ENCODE measurements at regions not wholly inside any gene's neighbourhood (a gene's known extent, or its start where the extent isn't known, plus 50 kb on each side); places are given as distances from the start of the nearest gene placed in this dataset.
"Not testable (repeated sequence)": the region's sequence is repeated elsewhere in the genome, so short reads cannot be mapped to it uniquely, and the experiment has no call there.

DNA sequence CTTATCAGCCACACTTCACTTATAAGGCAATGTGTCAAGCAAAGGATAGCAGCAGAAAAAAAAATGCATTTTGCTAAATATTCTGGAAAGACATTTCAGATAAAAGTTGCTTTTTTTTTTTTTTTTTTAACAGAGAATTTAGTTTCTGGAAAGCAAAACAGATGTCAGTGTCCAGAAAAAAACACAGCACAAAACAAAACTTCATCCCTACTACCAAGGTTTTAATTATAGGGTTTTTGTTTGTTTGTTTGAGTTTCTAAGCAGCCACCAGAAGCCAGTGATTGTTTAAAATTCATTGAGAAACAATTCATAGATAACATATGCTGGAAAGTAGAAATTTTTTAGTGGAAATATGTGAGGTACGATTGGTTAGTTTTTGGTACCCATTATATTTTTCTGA is 1202.7 kb downstream of the OTOL1 start:
- CTCF ChIA-PET = no interaction called here
- POLR2A ChIA-PET = no interaction called here
- Histone ChIP-seq H3K27me3 (ENCODE audit: control insufficient read depth, insufficient read depth, low read length) (no peaks in the 10 kb centered on the region), H3K4me3 (ENCODE audit: low read depth, low read length) (no peak overlapping the region), H3K36me3 (ENCODE audit: control insufficient read depth, insufficient read depth, low read length) (no peaks in the 10 kb centered on the region)
- no peak for DNase-seq (ENCODE audit: low read depth)
- TF ChIP-seq, protein P1, sequence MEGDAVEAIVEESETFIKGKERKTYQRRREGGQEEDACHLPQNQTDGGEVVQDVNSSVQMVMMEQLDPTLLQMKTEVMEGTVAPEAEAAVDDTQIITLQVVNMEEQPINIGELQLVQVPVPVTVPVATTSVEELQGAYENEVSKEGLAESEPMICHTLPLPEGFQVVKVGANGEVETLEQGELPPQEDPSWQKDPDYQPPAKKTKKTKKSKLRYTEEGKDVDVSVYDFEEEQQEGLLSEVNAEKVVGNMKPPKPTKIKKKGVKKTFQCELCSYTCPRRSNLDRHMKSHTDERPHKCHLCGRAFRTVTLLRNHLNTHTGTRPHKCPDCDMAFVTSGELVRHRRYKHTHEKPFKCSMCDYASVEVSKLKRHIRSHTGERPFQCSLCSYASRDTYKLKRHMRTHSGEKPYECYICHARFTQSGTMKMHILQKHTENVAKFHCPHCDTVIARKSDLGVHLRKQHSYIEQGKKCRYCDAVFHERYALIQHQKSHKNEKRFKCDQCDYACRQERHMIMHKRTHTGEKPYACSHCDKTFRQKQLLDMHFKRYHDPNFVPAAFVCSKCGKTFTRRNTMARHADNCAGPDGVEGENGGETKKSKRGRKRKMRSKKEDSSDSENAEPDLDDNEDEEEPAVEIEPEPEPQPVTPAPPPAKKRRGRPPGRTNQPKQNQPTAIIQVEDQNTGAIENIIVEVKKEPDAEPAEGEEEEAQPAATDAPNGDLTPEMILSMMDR (IDR thresholded peaks at IDR 0.05; ENCODE audit: insufficient read depth, low read depth, low read length) = no peak

DNA sequence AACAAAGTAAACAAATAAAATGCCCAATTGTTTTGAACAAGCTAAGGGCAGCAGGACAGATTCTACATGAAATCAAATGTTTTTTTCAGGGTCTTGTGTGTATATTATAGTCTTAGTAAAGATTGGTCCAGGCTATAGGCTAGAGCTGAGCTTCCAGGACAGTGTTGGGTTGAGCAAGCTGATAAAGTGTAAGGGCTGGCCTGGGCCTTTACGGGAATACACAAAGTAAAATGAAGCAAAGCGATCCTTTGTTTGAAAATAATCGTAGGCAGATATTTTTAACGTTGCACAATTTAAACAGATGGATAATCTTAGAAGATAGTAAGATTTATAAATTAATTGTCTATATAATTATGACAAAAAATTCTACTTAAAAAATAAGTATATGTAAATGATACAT is 1204.6 kb downstream of the OTOL1 start:
- no peaks in the 10 kb centered on the region for H3K36me3 ChIP-seq (ENCODE audit: control insufficient read depth, insufficient read depth, low read length)
- TF ChIP-seq, protein P1 (IDR thresholded peaks at IDR 0.05; ENCODE audit: insufficient read depth, low read depth, low read length) = no peak
- no peak for DNase-seq (ENCODE audit: low read depth)
- POLR2A ChIA-PET = no interaction called here
- no peak overlapping the region for H3K4me3 ChIP-seq (ENCODE audit: low read depth, low read length)
- CTCF ChIA-PET = no interaction called here
- no peaks in the 10 kb centered on the region for H3K27me3 ChIP-seq (ENCODE audit: control insufficient read depth, insufficient read depth, low read length)

DNA sequence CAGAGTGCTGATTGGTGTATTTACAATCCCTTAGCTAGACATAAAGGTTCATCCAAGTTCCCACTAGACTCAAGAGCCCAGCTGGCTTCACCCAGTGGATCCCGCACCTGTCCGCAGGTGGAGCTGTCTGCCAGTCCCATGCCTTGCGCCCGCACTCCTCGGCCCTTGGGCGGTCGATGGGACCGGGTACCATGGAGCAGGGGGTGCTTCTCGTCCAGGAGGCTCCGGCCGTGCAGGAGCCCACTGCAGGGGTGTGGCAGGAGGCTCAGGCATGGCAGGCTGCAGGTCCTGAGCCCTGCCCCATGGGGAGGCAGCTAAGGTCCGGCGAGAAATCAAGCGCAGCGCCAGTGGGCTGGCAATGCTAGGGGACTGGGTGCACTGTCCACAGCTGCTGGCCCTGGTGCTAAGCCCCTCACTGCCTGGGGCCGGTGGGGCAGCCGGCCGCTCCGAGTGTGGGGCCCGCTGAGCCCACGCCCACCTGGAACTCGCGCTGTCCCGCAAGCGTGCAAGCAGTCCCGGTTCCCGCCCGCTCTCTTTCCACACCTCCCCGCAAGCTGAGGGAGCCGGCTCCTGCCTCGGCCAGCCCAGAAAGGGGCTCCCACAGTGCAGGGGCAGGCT is 1206.3 kb downstream of the OTOL1 start:
- TF ChIP-seq, protein P1 (IDR thresholded peaks at IDR 0.05; ENCODE audit: insufficient read depth, low read depth, low read length) = no peak
- ChIA-PET CTCF (no interaction called here), POLR2A (no interaction called here)
- H3K27me3 ChIP-seq (ENCODE audit: control insufficient read depth, insufficient read depth, low read length) = no peaks in the 10 kb centered on the region
- no peaks in the 10 kb centered on the region for H3K36me3 ChIP-seq (ENCODE audit: control insufficient read depth, insufficient read depth, low read length)
- H3K4me3 ChIP-seq (ENCODE audit: low read depth, low read length) = no peak overlapping the region
- DNase-seq (ENCODE audit: low read depth) = no peak

DNA sequence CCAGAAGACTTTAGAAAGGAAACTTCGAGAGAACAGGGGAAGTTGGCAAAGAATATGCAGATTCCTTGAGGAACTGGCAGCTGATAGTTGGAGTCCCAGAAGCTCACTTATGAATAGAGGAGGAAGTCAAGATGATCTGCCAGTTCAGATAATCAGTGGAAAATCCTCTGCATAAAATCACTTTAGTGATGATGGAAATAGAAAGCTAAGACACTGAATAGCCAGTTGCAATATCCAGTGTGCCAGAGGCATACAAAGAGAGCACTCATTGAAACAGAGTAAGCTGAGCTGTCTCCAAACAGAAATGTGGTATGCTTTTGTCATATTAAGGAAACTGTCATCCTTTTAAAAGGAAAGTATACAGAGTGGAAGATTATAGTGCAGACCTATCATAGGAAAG is 1207.6 kb downstream of the OTOL1 start:
- CTCF ChIA-PET = interaction anchor here (1.0 kb wide), 1 partner anchor 59 kb away, joined by 3 read pairs; no protein-coding TSS in a partner anchor
- DNase-seq (ENCODE audit: low read depth) = no peak

DNA sequence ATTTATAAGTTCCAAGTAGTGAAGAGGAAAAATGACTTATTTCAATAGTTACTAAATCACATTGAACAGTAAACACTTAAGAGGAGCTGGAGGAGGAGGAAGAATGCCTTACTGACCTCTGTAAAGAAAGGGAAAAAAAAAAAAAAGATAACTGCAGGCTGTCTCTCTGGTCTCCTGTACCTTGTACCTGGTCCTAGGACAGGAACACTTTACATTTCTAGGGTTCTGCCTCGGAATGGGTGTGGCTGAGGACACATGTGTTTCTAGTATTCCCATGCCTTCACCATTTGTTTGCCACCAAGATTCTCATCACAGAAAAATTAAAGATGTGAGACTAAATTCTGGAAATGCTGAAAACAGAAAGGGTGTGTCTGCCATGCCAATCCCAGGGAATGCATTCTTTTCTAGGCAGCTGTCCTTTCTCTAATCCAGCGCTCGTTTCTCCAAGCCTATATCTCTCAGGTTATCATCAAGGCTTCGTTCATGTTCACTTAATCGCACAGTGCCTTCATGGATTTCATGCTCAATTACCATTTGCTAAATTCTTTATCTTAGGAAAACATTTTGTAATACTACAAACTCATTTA is 1208.3 kb downstream of the OTOL1 start:
- ChIA-PET POLR2A (no interaction called here), CTCF (interaction anchor here (0.7 to 1.0 kb wide), 2 partner anchors 10 to 59 kb away, joined by 3 read pairs; no protein-coding TSS in a partner anchor)
- no peak overlapping the region for H3K4me3 ChIP-seq (ENCODE audit: low read depth, low read length)
- TF ChIP-seq, protein P1 (IDR thresholded peaks at IDR 0.05; ENCODE audit: insufficient read depth, low read depth, low read length) = no peak
- DNase-seq (ENCODE audit: low read depth) = no peak
- no peaks in the 10 kb centered on the region for H3K36me3 ChIP-seq (ENCODE audit: control insufficient read depth, insufficient read depth, low read length)
- H3K27me3 ChIP-seq (ENCODE audit: control insufficient read depth, insufficient read depth, low read length) = no peaks in the 10 kb centered on the region

More for the DNA sequence above, 1207.6 kb downstream of the OTOL1 start:
- Histone ChIP-seq H3K36me3 (ENCODE audit: control insufficient read depth, insufficient read depth, low read length) (no peaks in the 10 kb centered on the region), H3K4me3 (ENCODE audit: low read depth, low read length) (no peak overlapping the region), H3K27me3 (ENCODE audit: control insufficient read depth, insufficient read depth, low read length) (no peaks in the 10 kb centered on the region)
- POLR2A ChIA-PET = no interaction called here
- TF ChIP-seq, protein P1 (IDR thresholded peaks at IDR 0.05; ENCODE audit: insufficient read depth, low read depth, low read length) = no peak

DNA sequence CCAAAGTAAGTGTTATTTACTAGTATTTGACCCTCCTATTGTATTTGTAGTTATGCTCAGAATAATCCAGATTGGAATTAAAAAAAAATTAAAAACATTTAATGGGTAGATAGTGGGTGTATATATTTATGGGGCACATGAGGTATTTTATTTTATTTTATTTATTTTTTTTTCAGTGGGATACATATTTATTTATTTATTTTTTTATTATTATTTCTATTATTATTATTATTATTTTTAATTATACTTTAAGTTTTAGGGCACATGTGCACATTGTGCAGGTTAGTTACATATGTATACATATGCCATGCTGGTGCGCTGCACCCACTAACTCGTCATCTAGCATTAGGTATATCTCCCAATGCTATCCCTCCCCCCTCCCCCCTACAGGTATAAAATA is 1211.8 kb downstream of the OTOL1 start:
- CTCF ChIA-PET; DNase-seq (ENCODE audit: low read depth); POLR2A ChIA-PET: not testable (repeated sequence)

DNA sequence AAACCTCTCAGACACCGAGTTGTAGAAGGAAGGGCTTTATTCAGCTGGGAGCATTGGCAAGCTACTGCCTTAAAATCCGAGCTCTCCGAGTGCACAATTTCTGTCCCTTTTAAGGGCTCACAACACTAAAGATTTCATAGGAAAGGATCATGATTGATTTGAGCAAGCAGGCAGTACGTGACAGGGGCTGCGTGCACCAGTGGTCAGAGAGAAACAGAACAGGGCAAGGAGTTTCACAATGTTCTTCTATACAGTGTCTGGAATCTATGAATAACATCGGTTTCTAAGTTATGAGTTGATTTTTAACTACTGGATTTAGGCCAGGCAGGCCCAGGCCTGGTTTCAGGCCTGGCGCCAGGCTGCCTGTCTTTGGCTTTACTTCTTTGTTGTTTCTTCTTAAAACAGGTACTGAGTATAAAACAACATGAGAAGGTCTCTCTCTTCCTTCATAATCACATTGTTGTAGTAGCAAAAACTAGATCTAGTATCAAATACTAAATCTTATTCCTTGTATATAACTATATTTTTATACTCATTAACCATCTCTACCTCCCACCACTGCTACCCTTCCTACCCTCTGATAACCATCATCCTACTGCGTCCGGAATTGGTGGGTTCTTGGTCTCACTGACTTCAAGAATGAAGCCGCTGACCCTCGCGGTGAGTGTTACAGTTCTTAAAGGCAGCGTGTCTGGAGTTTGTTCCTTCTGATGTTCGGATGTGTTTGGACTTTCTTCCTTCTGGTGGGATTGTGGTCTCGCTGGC is 1212.5 kb downstream of the OTOL1 start:
- H3K27me3 ChIP-seq (ENCODE audit: control insufficient read depth, insufficient read depth, low read length); H3K4me3 ChIP-seq (ENCODE audit: low read depth, low read length); CTCF ChIA-PET; POLR2A ChIA-PET; H3K36me3 ChIP-seq (ENCODE audit: control insufficient read depth, insufficient read depth, low read length); DNase-seq (ENCODE audit: low read depth): not testable (repeated sequence)

More for the DNA sequence above, 1211.8 kb downstream of the OTOL1 start:
- H3K36me3 ChIP-seq (ENCODE audit: control insufficient read depth, insufficient read depth, low read length); H3K4me3 ChIP-seq (ENCODE audit: low read depth, low read length); H3K27me3 ChIP-seq (ENCODE audit: control insufficient read depth, insufficient read depth, low read length): not testable (repeated sequence)
